ENCODE measurements at regions not wholly inside any gene's neighbourhood (a gene's known extent, or its start where the extent isn't known, plus 50 kb on each side); places are given as distances from the start of the nearest gene placed in this dataset.
"Not testable (repeated sequence)": the region's sequence is repeated elsewhere in the genome, so short reads cannot be mapped to it uniquely, and the experiment has no call there.

DNA sequence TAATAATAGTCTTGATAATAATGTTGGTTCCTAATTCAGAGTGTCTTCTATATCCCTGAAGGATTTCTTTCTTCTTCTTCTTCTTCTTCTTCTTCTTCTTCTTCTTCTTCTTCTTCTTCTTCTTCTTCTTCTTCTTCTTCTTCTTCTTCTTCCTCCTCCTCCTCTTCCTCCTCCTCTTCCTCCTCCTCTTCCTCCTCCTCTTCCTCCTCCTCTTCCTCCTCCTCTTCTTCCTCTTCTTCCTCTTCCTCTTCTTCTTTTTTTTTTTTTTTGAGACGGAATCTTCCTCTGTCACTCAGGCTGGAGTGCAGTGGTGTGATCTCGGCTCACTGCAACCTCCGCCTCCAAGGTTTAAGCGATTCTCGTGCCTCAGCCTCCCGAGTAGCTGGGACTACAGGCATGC lies 242.8 kb upstream of the CPHXL start:
- H3K27me3 ChIP-seq (ENCODE audit: control insufficient read depth in 3 of 3, insufficient read depth in 3 of 3, low read length in 3 of 3); H3K4me1 ChIP-seq (ENCODE audit: control insufficient read depth in 3 of 3, insufficient read depth in 3 of 3, low read length in 3 of 3); H3K4me3 ChIP-seq (ENCODE audit: low read length in 3 of 3); H3K9ac ChIP-seq (ENCODE audit: low read depth in 1 of 3, low read length in 3 of 3); H3K27ac ChIP-seq (ENCODE audit: low read depth, low read length); H3K36me3 ChIP-seq (ENCODE audit: control insufficient read depth in 3 of 3, insufficient read depth in 3 of 3, low read length in 3 of 3); H3K9me3 ChIP-seq (ENCODE audit: control insufficient read depth in 3 of 3, low read length in 3 of 3): not testable (repeated sequence)

DNA sequence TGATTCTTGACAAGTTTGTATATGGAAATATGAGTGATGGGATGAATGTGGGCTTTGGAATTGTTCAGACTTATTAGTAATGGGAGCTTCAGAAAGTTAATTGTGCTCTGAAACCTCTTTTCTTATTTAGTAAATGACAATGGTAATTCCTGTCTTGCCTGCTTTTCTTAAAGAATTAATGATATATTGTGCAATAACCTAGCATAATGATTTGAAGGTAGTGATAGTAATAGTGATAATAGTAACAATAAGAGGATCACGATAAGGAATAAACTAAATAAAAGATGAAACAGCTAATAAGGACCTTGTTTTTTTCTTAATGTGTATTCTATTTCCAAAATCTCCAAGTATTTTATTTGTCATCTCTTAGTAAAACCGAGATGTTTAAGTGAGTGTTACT lies 245.0 kb upstream of the CPHXL start:
- Histone ChIP-seq H3K27ac (ENCODE audit: low read depth, low read length) (no peak overlapping the region), H3K9me3 (ENCODE audit: control insufficient read depth in 3 of 3, low read length in 3 of 3) (no peaks in the 10 kb centered on the region), H3K36me3 (ENCODE audit: control insufficient read depth in 3 of 3, insufficient read depth in 3 of 3, low read length in 3 of 3) (no peaks in the 10 kb centered on the region), H3K27me3 (ENCODE audit: control insufficient read depth in 3 of 3, insufficient read depth in 3 of 3, low read length in 3 of 3) (no peaks in the 10 kb centered on the region), H3K4me3 (ENCODE audit: low read length in 3 of 3) (no peak overlapping the region), H3K4me1 (ENCODE audit: control insufficient read depth in 3 of 3, insufficient read depth in 3 of 3, low read length in 3 of 3) (no peaks in the 10 kb centered on the region), H3K9ac (ENCODE audit: low read depth in 1 of 3, low read length in 3 of 3) (no peak overlapping the region)

DNA sequence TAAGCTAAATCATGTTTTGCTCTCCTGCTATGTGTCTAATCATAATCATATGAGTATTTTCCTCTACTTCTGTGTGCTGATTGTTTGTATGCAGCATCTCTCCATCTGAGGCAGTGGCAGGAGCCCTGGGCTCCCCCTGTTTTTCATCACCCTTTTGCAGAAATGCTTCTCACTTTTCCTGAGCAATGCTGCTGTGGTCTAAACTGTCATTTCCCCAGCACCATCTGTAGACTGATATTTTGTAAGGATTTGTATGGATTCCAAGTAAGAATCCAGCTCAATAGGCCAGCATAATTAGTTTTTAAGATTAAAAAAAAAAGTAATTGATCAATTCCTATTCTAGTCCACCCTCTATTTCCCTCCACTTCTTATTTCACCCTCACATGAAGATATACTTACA lies 257.0 kb upstream of the CPHXL start:
- peaks cover 0 to 2% (median 0%) of the 10 kb centered on the region in 3 donors for H3K9me3 ChIP-seq (ENCODE audit: control insufficient read depth in 3 of 3, low read length in 3 of 3)
- no peaks in the 10 kb centered on the region for H3K4me1 ChIP-seq (ENCODE audit: control insufficient read depth in 3 of 3, insufficient read depth in 3 of 3, low read length in 3 of 3)
- H3K9ac ChIP-seq (ENCODE audit: low read depth in 1 of 3, low read length in 3 of 3): no peak overlapping the region
- H3K27ac ChIP-seq (ENCODE audit: low read depth, low read length): no peak overlapping the region
- no peak overlapping the region for H3K4me3 ChIP-seq (ENCODE audit: low read length in 3 of 3)
- H3K27me3 ChIP-seq (ENCODE audit: control insufficient read depth in 3 of 3, insufficient read depth in 3 of 3, low read length in 3 of 3): no peaks in the 10 kb centered on the region
- no peaks in the 10 kb centered on the region for H3K36me3 ChIP-seq (ENCODE audit: control insufficient read depth in 3 of 3, insufficient read depth in 3 of 3, low read length in 3 of 3)

DNA sequence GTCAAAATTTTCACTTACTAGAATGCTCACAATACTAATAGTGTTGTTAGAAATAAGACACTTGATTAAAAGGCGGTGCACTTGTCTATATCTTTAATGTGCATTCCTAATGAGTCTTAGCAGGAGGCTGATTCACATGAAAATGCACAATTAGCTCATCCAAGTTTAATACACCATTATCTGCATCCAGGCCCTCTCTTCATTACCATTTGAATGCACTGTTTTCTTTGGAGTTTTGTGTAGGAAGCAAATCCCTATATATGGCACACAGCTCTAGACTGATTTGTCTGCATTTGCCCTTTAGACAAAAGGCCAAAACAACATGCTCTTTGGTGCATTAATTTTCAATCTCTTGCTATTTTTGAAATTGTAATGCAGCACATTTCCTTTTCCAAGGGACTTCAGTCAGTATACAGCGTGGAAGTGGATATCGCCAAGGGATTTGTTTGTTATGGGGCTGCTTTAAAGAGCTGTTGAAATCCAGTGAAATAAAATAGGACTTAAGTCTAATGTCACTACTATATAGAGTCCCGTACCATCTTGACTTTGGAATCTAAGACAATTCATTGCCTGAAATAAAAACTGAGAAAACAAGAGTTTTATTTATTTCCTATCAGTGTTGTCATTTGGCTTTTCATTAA lies 257.6 kb upstream of the CPHXL start:
- Histone ChIP-seq H3K36me3 (ENCODE audit: control insufficient read depth in 3 of 3, insufficient read depth in 3 of 3, low read length in 3 of 3) (no peaks in the 10 kb centered on the region), H3K4me3 (ENCODE audit: low read length in 3 of 3) (no peak overlapping the region), H3K27me3 (ENCODE audit: control insufficient read depth in 3 of 3, insufficient read depth in 3 of 3, low read length in 3 of 3) (no peaks in the 10 kb centered on the region), H3K9me3 (ENCODE audit: control insufficient read depth in 3 of 3, low read length in 3 of 3) (no peaks in the 10 kb centered on the region), H3K27ac (ENCODE audit: low read depth, low read length) (no peak overlapping the region), H3K9ac (ENCODE audit: low read depth in 1 of 3, low read length in 3 of 3) (no peak overlapping the region), H3K4me1 (ENCODE audit: control insufficient read depth in 3 of 3, insufficient read depth in 3 of 3, low read length in 3 of 3) (no peaks in the 10 kb centered on the region)

DNA sequence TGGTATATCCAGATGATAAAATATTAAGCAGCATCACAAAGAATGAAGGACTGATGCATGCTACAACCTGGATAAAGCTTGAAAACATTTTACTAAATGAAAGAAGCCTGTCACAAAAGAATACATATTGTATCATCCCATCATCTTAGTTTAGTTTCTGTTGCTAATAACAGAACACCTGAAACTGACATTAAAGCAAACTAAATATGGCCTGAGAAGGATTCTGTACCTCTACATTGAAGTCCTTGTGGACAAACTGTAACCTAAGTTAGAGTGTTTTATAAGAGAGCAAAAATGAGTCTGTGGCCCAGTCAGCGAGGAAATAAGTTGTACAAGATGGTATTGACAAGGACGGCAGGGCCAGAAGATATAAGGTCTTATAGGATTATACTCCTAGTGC lies 261.0 kb upstream of the CPHXL start:
- no peak overlapping the region for H3K9ac ChIP-seq (ENCODE audit: low read depth in 1 of 3, low read length in 3 of 3)
- H3K36me3 ChIP-seq (ENCODE audit: control insufficient read depth in 3 of 3, insufficient read depth in 3 of 3, low read length in 3 of 3): no peaks in the 10 kb centered on the region
- no peak overlapping the region for H3K4me3 ChIP-seq (ENCODE audit: low read length in 3 of 3)
- H3K27me3 ChIP-seq (ENCODE audit: control insufficient read depth in 3 of 3, insufficient read depth in 3 of 3, low read length in 3 of 3): no peaks in the 10 kb centered on the region
- no peaks in the 10 kb centered on the region for H3K4me1 ChIP-seq (ENCODE audit: control insufficient read depth in 3 of 3, insufficient read depth in 3 of 3, low read length in 3 of 3)
- no peaks in the 10 kb centered on the region for H3K9me3 ChIP-seq (ENCODE audit: control insufficient read depth in 3 of 3, low read length in 3 of 3)
- no peak overlapping the region for H3K27ac ChIP-seq (ENCODE audit: low read depth, low read length)

DNA sequence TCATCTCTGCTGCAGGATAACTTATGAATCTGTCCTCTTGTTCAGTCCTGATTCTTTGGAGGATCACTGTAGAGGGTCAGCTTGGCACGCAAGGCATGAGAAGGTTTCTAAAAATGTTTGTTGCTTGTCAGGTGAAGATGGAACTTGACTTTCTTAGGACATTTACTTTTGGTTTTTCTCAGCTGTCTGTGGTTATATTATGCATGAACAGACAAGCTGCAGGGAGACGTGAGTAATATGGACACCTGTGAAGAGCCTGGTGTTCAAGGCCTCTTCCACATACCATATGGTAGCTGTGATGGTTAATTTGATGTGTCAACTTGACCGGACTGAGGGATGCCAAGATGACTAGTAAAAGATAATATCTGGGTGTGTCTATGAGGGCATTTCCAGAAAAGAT lies 270.2 kb upstream of the CPHXL start:
- no peak overlapping the region for H3K9ac ChIP-seq (ENCODE audit: low read depth in 1 of 3, low read length in 3 of 3)
- H3K27ac ChIP-seq (ENCODE audit: low read depth, low read length): no peak overlapping the region
- no peaks in the 10 kb centered on the region for H3K36me3 ChIP-seq (ENCODE audit: control insufficient read depth in 3 of 3, insufficient read depth in 3 of 3, low read length in 3 of 3)
- H3K4me1 ChIP-seq (ENCODE audit: control insufficient read depth in 3 of 3, insufficient read depth in 3 of 3, low read length in 3 of 3): no peaks in the 10 kb centered on the region
- no peaks in the 10 kb centered on the region for H3K27me3 ChIP-seq (ENCODE audit: control insufficient read depth in 3 of 3, insufficient read depth in 3 of 3, low read length in 3 of 3)
- peaks cover 0 to 2% (median 0%) of the 10 kb centered on the region in 3 donors for H3K9me3 ChIP-seq (ENCODE audit: control insufficient read depth in 3 of 3, low read length in 3 of 3)
- H3K4me3 ChIP-seq (ENCODE audit: low read length in 3 of 3): no peak overlapping the region

DNA sequence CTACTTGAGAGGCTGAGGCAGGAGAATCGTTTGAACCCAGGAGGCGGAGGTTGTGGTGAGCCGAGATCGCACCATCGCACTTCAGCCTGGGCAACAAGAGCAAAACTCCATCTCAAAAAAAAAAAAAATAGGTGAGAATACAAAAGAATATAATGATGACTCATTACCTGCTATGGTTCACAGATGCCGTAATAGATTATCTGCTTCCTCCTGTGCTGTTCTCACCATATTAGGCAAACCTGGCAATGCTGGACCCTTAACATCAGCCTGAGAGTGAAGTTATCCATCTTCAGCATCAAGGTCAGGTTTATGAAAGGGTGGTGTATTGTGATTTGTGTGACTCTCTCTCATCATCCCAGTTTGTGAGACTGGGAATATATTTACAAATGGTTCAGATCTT lies 271.3 kb upstream of the CPHXL start:
- H3K9me3 ChIP-seq (ENCODE audit: control insufficient read depth in 3 of 3, low read length in 3 of 3): peaks cover 0 to 2% (median 0%) of the 10 kb centered on the region in 3 donors
- no peak overlapping the region for H3K9ac ChIP-seq (ENCODE audit: low read depth in 1 of 3, low read length in 3 of 3)
- no peaks in the 10 kb centered on the region for H3K27me3 ChIP-seq (ENCODE audit: control insufficient read depth in 3 of 3, insufficient read depth in 3 of 3, low read length in 3 of 3)
- H3K4me3 ChIP-seq (ENCODE audit: low read length in 3 of 3): no peak overlapping the region
- H3K27ac ChIP-seq (ENCODE audit: low read depth, low read length): no peak overlapping the region
- no peaks in the 10 kb centered on the region for H3K36me3 ChIP-seq (ENCODE audit: control insufficient read depth in 3 of 3, insufficient read depth in 3 of 3, low read length in 3 of 3)
- no peaks in the 10 kb centered on the region for H3K4me1 ChIP-seq (ENCODE audit: control insufficient read depth in 3 of 3, insufficient read depth in 3 of 3, low read length in 3 of 3)

DNA sequence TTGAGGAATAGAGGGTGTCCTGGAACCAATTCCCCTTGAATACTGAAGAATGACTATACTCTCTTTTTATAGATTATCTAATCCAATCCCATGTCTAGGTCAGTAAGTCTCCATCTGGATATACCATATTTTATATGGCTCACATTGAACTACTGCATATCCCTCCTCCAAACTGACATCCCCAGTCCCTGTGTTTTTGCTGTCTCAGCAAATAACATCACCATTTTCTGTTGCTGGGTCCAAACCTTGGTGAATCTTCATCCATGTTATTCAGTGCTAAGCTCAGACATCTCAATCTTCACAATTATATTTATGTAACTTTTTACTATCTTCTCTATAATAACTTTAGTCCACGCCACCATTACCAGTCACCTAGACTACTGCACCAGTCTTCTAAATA lies 269.6 kb upstream of the CNTNAP4 start:
- Histone ChIP-seq H3K27ac (ENCODE audit: low read depth, low read length) (no peak overlapping the region), H3K4me3 (ENCODE audit: low read length in 3 of 3) (no peak overlapping the region), H3K9ac (ENCODE audit: low read depth in 1 of 3, low read length in 3 of 3) (no peak overlapping the region), H3K36me3 (ENCODE audit: control insufficient read depth in 3 of 3, insufficient read depth in 3 of 3, low read length in 3 of 3) (no peaks in the 10 kb centered on the region), H3K27me3 (ENCODE audit: control insufficient read depth in 3 of 3, insufficient read depth in 3 of 3, low read length in 3 of 3) (no peaks in the 10 kb centered on the region), H3K9me3 (ENCODE audit: control insufficient read depth in 3 of 3, low read length in 3 of 3) (no peaks in the 10 kb centered on the region), H3K4me1 (ENCODE audit: control insufficient read depth in 3 of 3, insufficient read depth in 3 of 3, low read length in 3 of 3) (no peaks in the 10 kb centered on the region)

DNA sequence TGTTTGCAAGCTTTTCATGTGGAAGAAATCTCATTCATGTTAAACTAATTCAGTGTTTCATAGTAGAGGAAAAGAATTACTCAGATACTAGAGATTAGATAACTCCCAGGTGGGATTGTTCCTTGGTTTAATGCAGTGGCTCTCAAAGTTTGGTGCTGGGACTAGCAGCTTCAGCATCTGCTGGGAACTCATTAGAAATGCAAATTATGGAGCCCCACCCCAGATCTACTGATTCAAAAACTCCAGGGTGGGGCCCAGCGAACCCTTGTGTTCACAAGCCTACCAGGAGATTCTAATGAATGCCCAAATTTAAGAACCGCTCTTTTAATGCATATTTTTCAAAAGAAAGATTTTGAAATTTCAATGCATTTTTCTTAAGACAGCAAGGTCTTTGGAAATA lies 253.4 kb upstream of the CNTNAP4 start:
- Histone ChIP-seq H3K27ac (ENCODE audit: low read depth, low read length) (no peak overlapping the region), H3K9ac (ENCODE audit: low read depth in 1 of 3, low read length in 3 of 3) (no peak overlapping the region), H3K9me3 (ENCODE audit: control insufficient read depth in 3 of 3, low read length in 3 of 3) (peaks cover 0 to 4% (median 0%) of the 10 kb centered on the region in 3 donors), H3K36me3 (ENCODE audit: control insufficient read depth in 3 of 3, insufficient read depth in 3 of 3, low read length in 3 of 3) (no peaks in the 10 kb centered on the region), H3K4me1 (ENCODE audit: control insufficient read depth in 3 of 3, insufficient read depth in 3 of 3, low read length in 3 of 3) (no peaks in the 10 kb centered on the region), H3K4me3 (ENCODE audit: low read length in 3 of 3) (no peak overlapping the region), H3K27me3 (ENCODE audit: control insufficient read depth in 3 of 3, insufficient read depth in 3 of 3, low read length in 3 of 3) (no peaks in the 10 kb centered on the region)

DNA sequence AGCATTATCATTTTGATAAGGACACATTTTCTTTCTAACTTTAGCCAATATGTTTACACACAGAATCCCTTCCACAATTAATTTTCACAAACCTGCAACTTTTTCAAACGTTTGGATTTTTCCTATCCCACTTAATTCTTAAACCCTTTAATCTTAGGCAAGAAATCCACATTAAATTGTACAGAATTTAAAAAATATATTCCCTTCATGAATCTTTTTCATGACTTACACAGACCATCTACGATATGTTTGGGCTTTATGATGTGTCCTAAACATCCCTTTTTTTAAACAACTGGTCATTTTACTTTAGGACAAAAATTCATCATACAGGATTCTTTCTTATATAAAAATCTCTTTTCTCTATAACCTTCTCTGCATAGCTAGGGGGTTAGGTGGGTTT lies 241.5 kb upstream of the CNTNAP4 start:
- Histone ChIP-seq H3K4me3 (ENCODE audit: low read length in 3 of 3) (no peak overlapping the region), H3K36me3 (ENCODE audit: control insufficient read depth in 3 of 3, insufficient read depth in 3 of 3, low read length in 3 of 3) (no peaks in the 10 kb centered on the region), H3K4me1 (ENCODE audit: control insufficient read depth in 3 of 3, insufficient read depth in 3 of 3, low read length in 3 of 3) (no peaks in the 10 kb centered on the region), H3K27me3 (ENCODE audit: control insufficient read depth in 3 of 3, insufficient read depth in 3 of 3, low read length in 3 of 3) (no peaks in the 10 kb centered on the region), H3K9ac (ENCODE audit: low read depth in 1 of 3, low read length in 3 of 3) (no peak overlapping the region), H3K9me3 (ENCODE audit: control insufficient read depth in 3 of 3, low read length in 3 of 3) (no peaks in the 10 kb centered on the region), H3K27ac (ENCODE audit: low read depth, low read length) (no peak overlapping the region)

DNA sequence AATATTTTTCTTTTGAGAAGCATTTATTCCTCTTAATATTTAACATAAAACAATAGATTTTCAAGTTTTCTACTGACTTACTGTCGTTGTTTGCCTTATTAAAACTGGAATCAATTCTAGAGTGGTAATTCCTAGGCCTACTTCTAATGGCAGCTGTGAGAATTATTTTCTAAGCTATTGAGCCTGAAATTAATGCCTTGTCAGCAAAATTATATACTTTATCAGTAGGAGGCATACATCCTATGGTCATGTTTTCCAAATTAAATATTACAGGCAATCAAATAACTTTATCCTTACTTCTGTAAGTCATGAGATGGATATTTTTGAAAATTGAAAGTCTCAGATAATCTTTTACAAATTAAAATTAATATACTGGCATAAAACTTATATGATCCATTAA lies 239.1 kb upstream of the CNTNAP4 start:
- no peak overlapping the region for H3K27ac ChIP-seq (ENCODE audit: low read depth, low read length)
- H3K9ac ChIP-seq (ENCODE audit: low read depth in 1 of 3, low read length in 3 of 3): no peak overlapping the region
- no peaks in the 10 kb centered on the region for H3K27me3 ChIP-seq (ENCODE audit: control insufficient read depth in 3 of 3, insufficient read depth in 3 of 3, low read length in 3 of 3)
- no peaks in the 10 kb centered on the region for H3K36me3 ChIP-seq (ENCODE audit: control insufficient read depth in 3 of 3, insufficient read depth in 3 of 3, low read length in 3 of 3)
- no peaks in the 10 kb centered on the region for H3K4me1 ChIP-seq (ENCODE audit: control insufficient read depth in 3 of 3, insufficient read depth in 3 of 3, low read length in 3 of 3)
- H3K4me3 ChIP-seq (ENCODE audit: low read length in 3 of 3): no peak overlapping the region
- H3K9me3 ChIP-seq (ENCODE audit: control insufficient read depth in 3 of 3, low read length in 3 of 3): no peaks in the 10 kb centered on the region

All from skeletal muscle tissue (tissue), 3 donors.